GM12872 (cell line): ENCODE measurements at regions not wholly inside any gene's neighbourhood (a gene's known extent, or its start where the extent isn't known, plus 50 kb on each side); places are given as distances from the start of the nearest gene placed in this dataset.

Experiments used
- TF ChIP-seq, protein P1 (sequence below): IDR thresholded peaks from 3 replicates; pipeline ENCODE4 v1.5.1; 2011; ENCODE audit warnings: low read depth, mild to moderate bottlenecking, low read length, moderate library complexity; ENCODE audit not compliant: insufficient read depth

DNA sequence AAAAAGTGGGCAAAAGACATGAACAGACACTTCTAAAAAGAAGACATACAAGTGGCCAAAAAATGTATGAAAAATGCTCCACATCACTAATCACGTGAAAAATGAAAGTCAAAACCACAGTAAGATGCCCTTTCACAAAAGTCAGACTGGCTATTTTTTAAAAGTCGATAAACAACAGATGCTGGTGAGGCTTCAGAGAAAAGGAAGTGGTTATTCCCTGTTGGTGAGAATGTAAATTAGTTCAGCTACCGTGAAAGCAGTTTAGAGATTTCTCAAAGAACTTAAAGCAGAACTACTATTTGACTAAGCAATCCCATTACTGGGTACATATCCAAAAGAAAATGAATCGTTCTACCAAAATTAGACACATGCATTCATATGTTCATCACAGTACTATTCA lies 237.0 kb downstream of the KIF21A start:
- TF ChIP-seq, protein P1, sequence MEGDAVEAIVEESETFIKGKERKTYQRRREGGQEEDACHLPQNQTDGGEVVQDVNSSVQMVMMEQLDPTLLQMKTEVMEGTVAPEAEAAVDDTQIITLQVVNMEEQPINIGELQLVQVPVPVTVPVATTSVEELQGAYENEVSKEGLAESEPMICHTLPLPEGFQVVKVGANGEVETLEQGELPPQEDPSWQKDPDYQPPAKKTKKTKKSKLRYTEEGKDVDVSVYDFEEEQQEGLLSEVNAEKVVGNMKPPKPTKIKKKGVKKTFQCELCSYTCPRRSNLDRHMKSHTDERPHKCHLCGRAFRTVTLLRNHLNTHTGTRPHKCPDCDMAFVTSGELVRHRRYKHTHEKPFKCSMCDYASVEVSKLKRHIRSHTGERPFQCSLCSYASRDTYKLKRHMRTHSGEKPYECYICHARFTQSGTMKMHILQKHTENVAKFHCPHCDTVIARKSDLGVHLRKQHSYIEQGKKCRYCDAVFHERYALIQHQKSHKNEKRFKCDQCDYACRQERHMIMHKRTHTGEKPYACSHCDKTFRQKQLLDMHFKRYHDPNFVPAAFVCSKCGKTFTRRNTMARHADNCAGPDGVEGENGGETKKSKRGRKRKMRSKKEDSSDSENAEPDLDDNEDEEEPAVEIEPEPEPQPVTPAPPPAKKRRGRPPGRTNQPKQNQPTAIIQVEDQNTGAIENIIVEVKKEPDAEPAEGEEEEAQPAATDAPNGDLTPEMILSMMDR, result no peak

DNA sequence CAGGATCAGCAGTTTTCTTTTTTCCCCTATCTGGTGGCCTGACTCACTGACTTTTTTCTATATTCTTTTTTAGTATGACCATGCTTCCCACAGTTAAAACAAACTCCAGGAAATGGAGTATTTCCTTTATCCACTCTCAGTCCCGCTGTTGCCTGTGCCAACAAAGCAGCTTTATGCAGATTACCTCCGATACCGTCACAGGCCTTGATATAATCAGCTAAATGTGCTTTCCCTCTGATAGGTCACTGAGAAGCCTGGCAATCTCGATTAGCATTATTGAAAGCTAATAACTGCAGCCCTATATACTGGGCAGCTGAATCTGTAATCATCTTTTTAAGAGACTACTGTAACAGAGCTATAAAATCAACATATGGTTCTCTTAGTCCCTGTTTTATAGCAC lies 243.6 kb downstream of the KIF21A start:
- TF ChIP-seq, protein P1, result no peak

DNA sequence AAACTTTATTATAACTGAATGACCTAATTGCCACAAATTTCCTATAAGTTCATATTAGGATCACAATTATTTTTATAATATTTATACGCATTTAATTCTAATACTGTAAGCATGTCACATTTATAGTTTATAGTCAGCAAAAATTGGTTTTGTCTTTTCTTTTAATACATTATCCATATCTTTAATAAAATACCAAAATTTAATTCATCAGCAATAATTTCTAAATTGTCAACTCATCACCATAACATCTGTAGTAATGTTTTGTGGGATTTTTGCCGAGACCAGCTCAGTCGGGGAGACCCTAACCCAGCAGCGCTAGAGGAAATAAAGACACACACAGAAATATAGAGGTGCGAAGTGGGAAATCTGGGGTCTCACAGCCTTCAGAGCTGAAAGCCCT lies 254.2 kb downstream of the KIF21A start:
- TF ChIP-seq, protein P1, result no peak

DNA sequence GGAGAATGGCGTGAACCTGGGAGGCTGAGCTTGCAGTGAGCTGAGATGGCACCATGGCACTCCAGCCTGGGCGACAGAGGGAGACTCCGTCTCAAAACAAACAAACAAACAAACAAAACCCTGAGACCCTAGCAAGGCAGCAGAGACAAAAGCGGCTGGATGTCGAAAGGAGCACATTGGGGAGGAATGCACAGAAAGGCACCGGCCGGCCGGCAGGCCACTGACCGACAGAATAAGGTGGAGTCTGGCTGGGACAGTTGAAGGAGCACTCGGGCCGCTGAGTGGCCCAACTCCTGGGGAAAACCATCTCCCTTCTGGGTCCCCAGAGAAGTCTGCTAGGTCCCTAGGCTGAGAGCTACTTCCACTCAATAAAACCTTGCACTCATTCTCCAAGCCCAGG lies 256.2 kb downstream of the KIF21A start:
- TF ChIP-seq, protein P1, result no peak

DNA sequence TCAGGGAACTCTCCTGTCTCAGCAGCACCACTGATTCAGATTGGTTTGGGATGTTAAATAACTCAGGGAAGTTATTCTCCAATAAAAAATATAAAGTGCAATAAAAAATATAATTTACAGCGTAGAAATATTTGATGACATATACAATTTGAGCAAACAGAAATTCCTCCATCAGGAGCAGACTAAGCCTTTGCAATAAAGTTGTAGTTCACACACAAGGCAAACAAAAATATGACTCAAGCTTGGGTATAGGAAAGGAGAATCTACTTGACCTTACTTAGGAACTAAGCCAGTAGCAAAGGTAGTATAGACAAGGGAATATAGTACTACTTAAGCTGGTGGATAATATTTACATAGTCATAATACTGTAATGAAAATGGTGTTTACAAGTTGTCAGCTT lies 264.1 kb downstream of the KIF21A start:
- TF ChIP-seq, protein P1, result no peak

DNA sequence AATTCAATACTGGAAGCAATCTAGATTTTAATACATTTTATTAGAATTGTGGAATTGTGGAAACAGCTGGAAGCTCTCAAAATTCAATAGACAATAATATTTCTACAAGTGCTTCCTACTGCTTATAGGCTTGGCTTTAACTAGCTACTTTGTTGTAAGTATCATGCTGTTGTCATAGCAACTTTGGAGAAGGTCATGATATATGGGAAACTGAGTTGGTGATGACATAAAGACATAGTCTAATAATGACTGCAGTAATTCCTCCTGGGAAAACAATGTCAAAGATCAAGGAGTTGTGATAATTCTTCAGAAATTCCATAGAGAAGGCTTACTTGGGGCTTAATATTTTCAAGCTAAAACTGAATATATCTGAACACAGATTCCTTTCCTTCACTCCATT lies 266.6 kb downstream of the KIF21A start:
- TF ChIP-seq, protein P1, result no peak

DNA sequence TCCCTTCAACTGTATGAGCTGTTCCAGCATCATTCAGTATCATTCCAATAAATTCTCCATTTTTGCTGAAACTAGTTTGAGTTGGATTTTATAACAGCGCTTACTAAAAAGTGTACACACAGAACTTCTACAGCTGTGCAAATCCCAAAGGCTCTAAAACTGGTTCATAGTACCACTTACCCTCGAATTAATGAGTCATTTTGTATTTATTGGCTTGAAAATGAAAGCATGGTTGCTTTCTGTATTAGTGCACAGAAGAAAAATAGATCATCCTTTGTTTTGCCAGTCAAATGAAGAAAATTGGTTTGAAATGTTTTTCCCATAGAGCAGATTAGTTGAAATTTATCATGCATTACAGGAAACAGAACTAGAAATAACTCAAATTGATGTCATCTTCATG lies 268.3 kb upstream of the CPNE8 start:
- TF ChIP-seq, protein P1, result no peak

DNA sequence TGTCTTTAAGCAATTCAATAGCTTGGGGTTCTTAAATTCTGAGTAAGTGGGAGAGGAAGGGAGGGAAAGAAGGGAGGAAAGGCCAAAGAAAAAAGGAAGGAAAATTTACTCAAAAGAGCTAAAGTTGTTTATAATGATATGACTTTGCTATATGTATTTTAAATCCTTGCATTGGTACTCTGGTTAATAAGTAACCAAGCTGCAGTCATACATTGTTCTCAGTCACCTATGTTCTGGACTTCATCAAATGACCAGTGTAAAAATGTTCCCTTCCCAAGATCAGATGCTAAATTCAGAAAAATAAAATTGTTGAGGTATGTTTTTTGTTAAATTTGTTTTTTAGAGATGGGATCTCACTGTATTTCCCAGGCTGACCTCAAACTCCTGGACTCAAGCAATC lies 259.9 kb upstream of the CPNE8 start:
- TF ChIP-seq, protein P1, result no peak
